ENCODE measurements at regions not wholly inside any gene's neighbourhood (a gene's known extent, or its start where the extent isn't known, plus 50 kb on each side); places are given as distances from the start of the nearest gene placed in this dataset.
"Not testable (repeated sequence)": the region's sequence is repeated elsewhere in the genome, so short reads cannot be mapped to it uniquely, and the experiment has no call there.

DNA sequence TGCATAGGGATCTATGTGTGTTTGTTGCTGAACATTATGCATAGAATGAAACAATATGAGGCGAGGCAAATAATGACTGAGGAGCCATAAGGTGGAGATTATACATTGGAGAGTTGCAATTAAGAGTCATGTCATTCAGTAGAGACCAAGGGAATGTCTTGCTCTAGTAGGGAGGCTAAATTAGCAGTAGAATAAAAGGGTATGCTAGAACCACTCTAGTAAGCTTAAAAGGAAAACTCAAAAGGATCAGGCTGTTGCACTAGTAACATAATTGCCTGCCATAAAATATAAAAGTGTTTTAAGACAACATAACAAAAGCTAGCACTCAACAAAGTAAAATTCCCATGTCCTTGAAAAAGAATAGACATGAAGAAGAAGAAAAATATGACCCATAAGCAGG, 586.2 kb upstream of the DIAPH2 start:
- ATAC-seq: no peak
- Histone ChIP-seq H3K27me3 (no peaks in the 10 kb centered on the region), H3K4me1 (no peaks in the 10 kb centered on the region), H3K36me3 (no peaks in the 10 kb centered on the region), H3K9me3 (no peaks in the 10 kb centered on the region), H3K4me3 (no peak overlapping the region), H3K27ac (no peak overlapping the region)
- TF ChIP-seq CTCF (IDR thresholded peaks at IDR 0.05 in 4 of 5, conservative IDR thresholded peaks at IDR 0.05 in 1 of 5) (no peak), POLR2A (IDR thresholded peaks at IDR 0.05) (no peak)
- in situ Hi-C loops (cut with MboI; ENCODE audit: low sequenced_read_pairs in 4 of 4): no loop called here
- DNase-seq: no peak
- intact Hi-C loops (cut with DNase I; ENCODE audit: low total_unique reads): no loop called here

GRCh38 chrX:96102997-96103396, 581.6 kb upstream of the DIAPH2 start:
- no peak overlapping the region for H3K4me3 ChIP-seq
- intact Hi-C loops (cut with DNase I; ENCODE audit: low total_unique reads) (no loop called here), in situ Hi-C loops (cut with MboI; ENCODE audit: low sequenced_read_pairs in 4 of 4) (no loop called here)
- no peaks in the 10 kb centered on the region for H3K9me3 ChIP-seq
- no peaks in the 10 kb centered on the region for H3K36me3 ChIP-seq
- H3K27ac ChIP-seq: no peak overlapping the region
- ATAC-seq (no peak), DNase-seq (no peak)
- H3K4me1 ChIP-seq: no peaks in the 10 kb centered on the region
- H3K27me3 ChIP-seq: no peaks in the 10 kb centered on the region
- TF ChIP-seq POLR2A (IDR thresholded peaks at IDR 0.05) (no peak), CTCF (IDR thresholded peaks at IDR 0.05 in 4 of 5, conservative IDR thresholded peaks at IDR 0.05 in 1 of 5) (no peak)

- Histone ChIP-seq H3K9me3 (peaks cover 0 to 4% (median 0%) of the 10 kb centered on the region in 3 donors), H3K4me3 (no peak overlapping the region), H3K27me3 (no peaks in the 10 kb centered on the region), H3K27ac (no peak overlapping the region), H3K36me3 (no peaks in the 10 kb centered on the region), H3K4me1 (no peaks in the 10 kb centered on the region)
- ATAC-seq: no peak
- in situ Hi-C loops (cut with MboI; ENCODE audit: low sequenced_read_pairs in 4 of 4) (no loop called here), intact Hi-C loops (cut with DNase I; ENCODE audit: low total_unique reads) (no loop called here)
- no peak for DNase-seq
- TF ChIP-seq POLR2A (IDR thresholded peaks at IDR 0.05): no peak
- TF ChIP-seq CTCF (IDR thresholded peaks at IDR 0.05 in 4 of 5, conservative IDR thresholded peaks at IDR 0.05 in 1 of 5): no peak
Observed at GRCh38 chrX:96112689-96113088, 572.0 kb upstream of the DIAPH2 start.

- Histone ChIP-seq H3K27me3 (no peaks in the 10 kb centered on the region), H3K9me3 (no peaks in the 10 kb centered on the region), H3K36me3 (no peaks in the 10 kb centered on the region), H3K4me3 (no peak overlapping the region), H3K27ac (no peak overlapping the region), H3K4me1 (no peaks in the 10 kb centered on the region)
- in situ Hi-C loops (cut with MboI; ENCODE audit: low sequenced_read_pairs in 4 of 4): no loop called here
- TF ChIP-seq CTCF (IDR thresholded peaks at IDR 0.05 in 4 of 5, conservative IDR thresholded peaks at IDR 0.05 in 1 of 5) (no peak), POLR2A (IDR thresholded peaks at IDR 0.05) (no peak)
- intact Hi-C loops (cut with DNase I; ENCODE audit: low total_unique reads): no loop called here
- ATAC-seq (no peak), DNase-seq (no peak)
Observed at GRCh38 chrX:96126182-96126581, 558.5 kb upstream of the DIAPH2 start.

GRCh38 chrX:96128058-96128457, 556.6 kb upstream of the DIAPH2 start:
- H3K36me3 ChIP-seq; H3K27me3 ChIP-seq; ATAC-seq; intact Hi-C loops (cut with DNase I; ENCODE audit: low total_unique reads); H3K27ac ChIP-seq; H3K4me1 ChIP-seq; H3K9me3 ChIP-seq; DNase-seq; H3K4me3 ChIP-seq; in situ Hi-C loops (cut with MboI; ENCODE audit: low sequenced_read_pairs in 4 of 4): not testable (repeated sequence)
